HG03571 (cell line): ENCODE measurements at regions not wholly inside any gene's neighbourhood (a gene's known extent, or its start where the extent isn't known, plus 50 kb on each side); places are given as distances from the start of the nearest gene placed in this dataset.
A peak's percentile ranks its signal among the peaks of the same experiment; 100 is the strongest.

ENCODE experiments used
- ATAC-seq: cut with Tn5 transposase; IDR thresholded peaks from one replicate; pipeline ENCODE4 v1.9.1; 2021; ENCODE audit not compliant: unreplicated experiment

DNA sequence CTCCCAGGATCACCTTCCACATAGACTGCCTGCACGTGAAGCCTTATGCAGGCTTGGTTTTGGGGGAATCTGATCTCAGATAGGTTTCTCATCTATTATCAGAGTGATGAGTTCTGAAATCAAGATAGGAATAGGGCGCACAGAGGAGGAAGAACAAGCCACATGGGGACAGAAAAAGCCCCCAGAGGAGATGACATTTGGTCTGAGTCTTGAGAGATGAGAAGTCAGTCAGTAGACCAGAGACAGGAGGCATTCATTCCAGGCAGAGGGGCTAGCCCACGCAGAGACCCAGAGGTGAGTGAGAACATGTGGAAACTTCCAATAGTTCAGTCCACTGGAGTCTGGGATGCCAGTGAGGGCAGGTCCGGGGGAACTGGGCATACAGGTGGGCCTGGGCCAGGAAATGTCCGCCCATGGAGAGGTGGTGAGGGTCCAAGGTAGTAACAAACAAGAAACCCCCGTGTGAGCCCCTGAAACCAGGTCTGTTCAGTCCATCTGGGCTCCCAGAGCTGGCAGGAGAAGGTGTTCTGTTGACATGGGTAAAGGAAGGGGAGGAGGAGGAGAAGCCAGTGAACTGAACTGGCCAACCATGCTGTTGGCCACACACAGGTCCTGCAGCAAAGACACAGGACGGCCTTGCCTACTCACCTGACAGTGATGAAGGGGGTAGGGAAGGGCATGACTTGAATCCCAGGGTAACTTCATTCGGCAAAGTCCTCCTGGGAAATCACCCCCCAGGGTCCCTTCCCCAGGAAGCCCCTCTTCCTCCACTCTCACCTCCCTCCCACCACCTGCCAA, 69.3 kb upstream of the SMNDC1 start:
- no peak for ATAC-seq

DNA sequence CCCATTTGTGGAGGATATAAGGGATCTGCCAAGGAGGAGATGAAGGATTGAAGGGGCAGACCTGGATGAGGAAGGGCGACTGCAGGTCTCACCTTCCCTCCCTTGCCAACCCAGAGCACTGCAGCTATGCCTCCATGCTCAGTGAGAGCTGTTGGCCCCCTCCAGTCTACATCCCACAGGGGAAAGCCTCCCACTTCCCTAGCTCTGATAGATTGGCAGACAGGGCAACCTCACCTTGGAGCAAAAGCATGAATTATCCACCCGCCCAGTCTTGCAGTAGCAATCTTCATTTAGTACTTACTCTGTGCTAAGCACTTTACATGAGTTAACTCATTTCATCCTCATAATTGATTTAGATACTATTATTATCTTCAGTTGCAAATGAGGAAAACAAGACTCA, 70.4 kb upstream of the SMNDC1 start:
- ATAC-seq, result no peak

DNA sequence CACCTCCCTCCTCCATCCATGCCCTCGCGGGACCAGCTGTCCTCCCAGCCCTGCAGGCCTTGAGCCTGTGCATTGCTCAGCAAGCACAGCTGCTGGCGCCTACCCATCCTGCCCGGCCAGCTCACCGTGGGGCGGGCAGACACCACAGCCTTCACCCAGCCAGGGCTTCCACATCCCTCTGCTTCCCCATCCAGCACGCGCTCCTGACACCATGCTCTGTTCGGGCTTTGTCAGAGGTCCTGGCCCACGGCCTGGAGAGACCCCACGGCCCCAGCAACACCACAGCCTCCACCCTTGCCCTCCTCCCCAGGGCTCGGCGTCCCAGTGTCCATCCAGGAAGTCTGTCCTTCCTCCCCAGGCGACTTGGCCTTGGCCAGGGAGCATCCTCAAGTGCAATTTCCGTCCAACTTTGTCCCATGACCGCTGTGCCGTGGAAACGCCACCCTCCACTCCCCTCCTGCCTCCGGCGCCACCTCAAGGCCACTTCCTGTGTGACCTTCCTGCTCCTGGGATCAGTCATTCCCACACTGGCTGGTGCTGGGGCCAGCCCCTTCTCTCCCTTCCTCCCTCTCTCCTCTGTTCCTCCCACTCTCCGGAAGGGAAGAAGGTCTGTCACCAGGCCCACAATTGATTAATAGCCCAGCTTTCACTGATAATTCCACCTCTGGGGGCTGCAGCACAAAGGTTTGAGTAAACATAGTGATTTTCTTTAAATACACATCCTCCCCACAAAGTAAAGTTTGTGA, 71.5 kb upstream of the SMNDC1 start:
- no peak for ATAC-seq

- ATAC-seq, result no peak
Observed at GRCh38 chr10:110376767-110377160, 72.0 kb upstream of the SMNDC1 start.

- no peak for ATAC-seq
Observed at GRCh38 chr10:110378006-110378405, 73.3 kb upstream of the SMNDC1 start.

DNA sequence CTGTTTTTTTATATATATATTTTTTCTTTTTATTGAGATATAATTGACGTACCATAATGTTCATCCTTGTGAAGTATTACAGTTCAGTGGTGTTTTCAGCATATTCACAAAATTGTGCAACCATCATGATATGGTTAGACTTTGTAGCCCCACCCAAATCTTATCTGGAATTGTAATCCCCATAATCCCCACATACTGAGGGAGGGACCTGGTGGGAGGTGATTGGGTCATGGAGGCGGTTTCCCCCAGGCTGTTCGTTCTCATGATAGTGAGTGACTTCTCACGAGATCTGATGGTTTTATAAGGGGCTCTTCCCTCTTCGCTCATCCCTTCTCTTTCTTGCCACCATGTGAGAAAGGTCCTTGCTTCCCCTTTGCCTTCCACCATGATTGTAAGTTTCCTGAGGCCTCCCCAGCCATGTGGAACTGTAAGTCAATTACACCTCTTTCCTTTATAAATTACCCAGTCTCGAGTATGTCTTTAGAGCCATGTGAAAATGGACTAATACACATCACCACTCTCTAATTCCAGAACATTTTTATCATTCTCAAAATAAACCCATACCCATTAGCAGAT, 73.9 kb upstream of the SMNDC1 start:
- no peak for ATAC-seq

DNA sequence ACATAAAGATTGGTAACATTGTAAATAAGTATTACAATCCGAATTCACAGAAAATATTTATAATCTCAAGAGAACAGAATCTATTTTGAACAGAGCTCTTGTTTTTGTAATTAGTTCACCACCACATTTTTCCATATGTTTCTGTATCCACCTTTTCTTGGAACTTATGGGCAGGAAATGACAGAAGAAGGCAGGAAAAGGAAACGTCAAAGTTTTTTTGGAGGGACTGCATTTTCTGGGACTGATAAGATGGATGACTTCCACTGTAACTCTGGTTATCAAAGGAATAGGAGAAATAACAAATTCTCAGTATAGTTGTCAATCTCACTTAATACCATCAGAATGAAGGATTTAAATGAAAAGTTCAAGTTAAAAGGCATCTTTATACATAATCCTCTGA, 75.1 kb upstream of the SMNDC1 start:
- ATAC-seq, result no peak

DNA sequence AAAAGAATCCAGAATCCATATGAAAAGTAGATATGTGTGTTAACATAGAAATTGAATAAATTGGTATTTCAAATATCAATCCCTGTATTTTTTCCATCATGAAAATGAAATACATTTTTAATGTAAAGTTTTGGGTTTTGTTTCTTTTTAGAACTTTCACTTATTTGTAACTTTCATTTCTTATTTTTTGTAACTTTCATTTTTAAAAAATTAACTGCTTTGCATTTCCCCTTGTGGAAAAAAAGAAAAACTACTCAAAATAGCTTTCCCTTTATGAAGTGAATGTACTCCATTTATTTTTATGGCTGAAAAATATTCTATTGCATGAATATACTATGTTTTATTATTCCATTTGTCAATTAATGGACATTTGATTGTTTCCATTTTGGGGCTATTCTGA, 75.6 kb upstream of the SMNDC1 start:
- ATAC-seq, result no peak

GRCh38 chr10:110382695-110383094, 78.0 kb upstream of the SMNDC1 start:
- no peak for ATAC-seq

- ATAC-seq, result no peak
Observed at GRCh38 chr10:110387617-110387982, 82.9 kb upstream of the SMNDC1 start.

- ATAC-seq, result peak; percentile 81
Observed at GRCh38 chr10:110387983-110388686, 83.4 kb upstream of the SMNDC1 start.

- ATAC-seq, result no peak
Observed at GRCh38 chr10:110388687-110389052, 84.0 kb upstream of the SMNDC1 start.

- ATAC-seq, result no peak
Observed at GRCh38 chr10:110389255-110389654, 84.5 kb upstream of the SMNDC1 start.

- no peak for ATAC-seq
Observed at GRCh38 chr10:110391541-110391940, 86.8 kb upstream of the SMNDC1 start.

DNA sequence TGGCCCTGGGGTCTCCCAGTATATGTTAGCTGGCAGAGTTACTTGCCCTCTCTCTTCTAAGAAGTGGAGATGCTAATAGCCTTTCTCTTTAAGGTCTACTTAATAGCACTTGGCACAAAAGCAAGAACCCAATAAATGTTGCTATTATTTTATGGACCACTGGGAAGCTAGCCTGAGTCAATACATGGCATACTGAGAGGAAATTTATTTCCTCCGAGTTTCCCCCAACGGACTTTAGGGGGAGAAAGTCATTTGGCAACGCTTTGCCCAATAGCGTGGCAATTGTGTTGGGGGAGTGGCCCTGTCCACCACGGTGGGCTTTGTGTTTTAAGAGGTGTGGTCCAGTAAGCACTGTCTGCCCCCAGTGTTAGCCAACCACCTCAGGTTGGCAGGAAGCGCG, 87.4 kb upstream of the SMNDC1 start:
- ATAC-seq, result no peak

DNA sequence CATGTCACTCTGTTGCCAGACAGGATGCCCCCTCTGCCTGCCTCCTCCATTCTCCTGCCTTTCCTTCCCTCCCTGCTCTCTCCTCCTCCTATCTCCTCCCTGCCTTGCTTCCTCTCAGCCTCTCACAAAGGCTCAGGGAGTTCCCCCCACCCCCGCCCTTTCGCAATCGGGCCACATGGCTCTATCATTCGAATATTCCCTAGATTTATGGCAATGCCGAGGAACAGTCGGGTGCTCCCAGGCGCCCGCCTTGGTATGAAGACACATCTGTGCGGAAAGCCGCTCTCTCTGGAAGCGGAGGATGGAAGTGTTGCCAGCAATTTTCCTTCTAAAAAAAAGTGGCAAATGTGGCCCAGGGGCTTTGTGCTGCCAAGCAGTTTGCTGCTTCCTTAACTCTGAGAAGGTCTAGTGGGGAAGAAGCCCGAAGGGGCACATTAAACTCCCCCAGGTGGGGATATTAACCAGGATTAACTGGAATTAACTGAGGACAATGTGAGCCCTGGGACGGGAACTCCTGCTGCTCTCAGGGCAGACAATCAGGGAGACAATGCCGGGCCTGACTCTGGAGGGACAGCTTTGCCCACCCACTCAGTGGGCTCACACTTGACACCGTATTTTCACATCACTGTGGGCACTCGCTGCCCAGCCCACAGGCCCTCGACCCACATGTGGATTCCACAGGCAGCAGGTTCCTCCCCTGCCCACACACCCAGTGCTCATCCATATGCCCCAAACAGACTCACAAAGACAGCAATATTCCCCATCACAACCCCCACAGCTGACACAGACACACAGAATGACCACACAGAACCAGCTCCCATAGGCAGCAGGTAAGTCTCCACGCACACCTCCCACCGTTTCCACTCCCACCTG, 88.4 kb upstream of the SMNDC1 start:
- ATAC-seq, result no peak

DNA sequence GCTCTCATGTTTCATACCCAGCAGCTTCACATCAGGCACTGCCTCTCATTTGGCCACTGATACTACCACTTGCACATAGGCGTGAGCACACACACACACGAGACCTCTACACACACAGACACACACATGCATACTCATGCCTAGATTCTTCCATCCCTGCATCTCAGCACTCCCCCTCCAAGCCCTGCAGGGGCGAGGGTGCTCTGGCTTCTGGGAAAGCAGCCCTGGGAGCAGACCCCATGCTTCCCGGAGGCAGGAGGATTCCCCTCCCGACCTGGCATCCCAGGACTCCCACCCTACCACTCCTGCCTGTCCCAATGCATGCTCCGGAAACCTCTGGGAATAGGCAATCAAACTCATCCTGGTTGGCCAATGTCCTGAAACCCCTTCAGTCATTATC, 89.1 kb upstream of the SMNDC1 start:
- ATAC-seq, result no peak

DNA sequence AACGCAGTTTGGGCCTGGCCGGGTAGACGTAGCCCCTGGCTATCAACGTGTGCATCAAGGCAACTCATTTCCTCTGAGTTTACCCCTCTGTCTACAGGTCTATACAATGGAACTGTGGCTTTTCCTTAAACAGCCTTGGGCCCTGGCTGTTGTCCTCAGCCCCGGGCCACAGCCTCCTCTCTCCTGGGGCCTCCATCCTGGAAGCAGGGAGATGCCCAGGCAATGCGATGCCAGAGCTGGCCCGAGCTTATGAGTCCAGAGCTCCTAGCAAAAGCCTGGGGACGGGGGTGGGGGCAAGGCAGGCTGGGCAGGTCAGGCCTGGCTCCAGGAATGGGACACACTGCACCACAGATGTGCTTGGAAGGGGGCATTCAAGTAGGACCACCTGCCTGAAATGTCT, 89.6 kb upstream of the SMNDC1 start:
- ATAC-seq, result no peak

GRCh38 chr10:110394898-110395297, 90.2 kb upstream of the SMNDC1 start:
- ATAC-seq, result no peak

DNA sequence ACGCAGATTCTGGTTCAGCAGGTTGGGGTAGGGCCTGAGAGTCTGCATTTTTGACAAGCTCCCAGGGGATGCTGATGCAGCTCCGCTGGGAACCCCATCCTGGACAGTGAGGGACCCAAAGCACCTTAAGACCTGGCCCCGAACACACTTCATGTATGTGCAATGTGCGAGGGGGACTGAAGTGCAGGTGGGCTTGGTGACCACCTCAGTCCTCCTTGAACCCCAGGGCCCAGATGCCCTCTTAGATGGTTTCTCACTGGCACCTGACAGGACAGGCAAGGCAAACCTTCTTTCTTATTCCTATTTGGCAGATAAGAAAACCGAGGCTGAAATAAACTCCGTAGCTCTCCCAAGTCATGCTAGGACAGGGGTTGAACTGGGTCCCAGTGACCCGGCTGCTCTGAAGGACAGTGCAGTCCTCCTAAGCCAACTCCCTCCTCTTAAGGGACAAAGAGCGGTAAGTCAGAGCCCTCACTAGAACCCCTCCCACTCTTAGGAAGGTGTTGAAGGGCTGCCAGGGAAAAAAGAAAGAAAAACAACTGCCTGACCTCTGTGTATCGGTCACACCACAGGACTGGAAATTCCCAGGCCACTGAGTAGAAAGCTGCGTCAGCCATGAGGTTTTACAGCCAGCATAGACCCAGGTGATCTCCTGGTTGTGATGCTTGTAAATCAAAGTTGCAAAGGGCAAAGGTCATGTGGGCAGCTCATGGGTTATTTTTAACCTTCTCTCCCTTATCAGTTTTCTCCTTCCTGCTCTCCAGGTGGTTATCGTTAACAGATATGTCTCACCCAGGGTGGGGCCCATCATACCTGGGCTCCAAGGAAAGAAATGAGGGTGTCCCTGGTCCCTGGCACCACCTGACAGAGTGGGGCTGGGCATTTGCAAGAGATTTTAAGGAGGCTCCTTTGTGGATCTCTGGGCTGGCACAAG, 90.9 kb upstream of the SMNDC1 start:
- no peak for ATAC-seq
